ENCODE measurements at regions not wholly inside any gene's neighbourhood (a gene's known extent, or its start where the extent isn't known, plus 50 kb on each side); places are given as distances from the start of the nearest gene placed in this dataset.

DNA sequence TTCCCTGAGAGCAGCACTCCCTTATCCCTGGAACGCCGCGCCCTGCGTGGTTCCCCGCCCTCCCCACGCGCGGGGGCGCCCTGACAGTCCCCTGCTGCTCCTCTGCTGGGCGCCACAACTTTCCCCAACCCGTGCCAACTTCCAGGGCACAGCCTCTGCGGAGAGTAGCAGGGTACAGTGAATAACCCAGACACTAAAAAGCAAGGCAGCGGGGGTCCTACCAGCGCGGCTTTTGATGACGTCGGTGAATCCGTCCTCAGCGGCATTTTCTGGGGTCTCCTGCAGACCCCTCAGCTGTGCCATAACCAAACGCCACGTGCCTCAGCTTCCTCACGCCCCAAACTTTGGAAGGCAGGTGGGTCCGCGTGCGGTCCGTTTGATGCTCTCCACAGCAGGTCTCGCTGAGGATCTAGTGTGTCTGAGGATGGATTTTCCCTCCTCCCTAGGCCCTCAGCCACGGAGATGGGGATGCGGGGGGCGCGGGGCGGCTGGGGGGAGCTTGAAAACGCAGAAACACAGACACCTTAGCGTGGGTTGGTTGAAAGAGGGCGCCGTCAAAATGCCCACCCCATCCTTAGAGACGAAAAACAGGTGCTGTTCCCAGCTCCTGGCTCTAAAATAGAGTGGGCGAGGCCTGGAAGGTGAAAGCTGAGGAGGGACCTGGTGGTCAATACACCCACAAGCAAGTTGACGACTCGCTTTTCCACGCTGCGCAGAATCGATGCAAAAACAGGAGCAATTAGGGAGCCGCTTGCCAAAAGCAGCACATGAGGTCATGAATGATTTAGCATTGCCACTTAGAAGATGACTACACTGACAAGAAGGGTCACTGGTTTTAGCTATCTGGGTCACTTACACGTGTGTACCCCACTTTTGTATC is 405.6 kb downstream of the FAM47A start:
- Histone ChIP-seq H3K36me3 (ENCODE audit: insufficient read depth, low read length) (no peaks in the 10 kb centered on the region), H3K27me3 (ENCODE audit: insufficient read depth, low read length) (peaks cover 11% of the 10 kb centered on the region; the same call in 1 of the 2 replicates), H3K79me2 (ENCODE audit: control insufficient read depth, insufficient read depth, low read length, unreplicated experiment) (no peaks in the 10 kb centered on the region), H3K4me1 (ENCODE audit: control insufficient read depth, insufficient read depth, low read length, unreplicated experiment) (no peaks in the 10 kb centered on the region), H3K27ac (ENCODE audit: low read depth, low read length) (no peak overlapping the region), H3K4me3 (ENCODE audit: low read depth, low read length) (peak overlapping the region; percentile 74), H2AFZ (ENCODE audit: low read length, unreplicated experiment) (no peak overlapping the region)

DNA sequence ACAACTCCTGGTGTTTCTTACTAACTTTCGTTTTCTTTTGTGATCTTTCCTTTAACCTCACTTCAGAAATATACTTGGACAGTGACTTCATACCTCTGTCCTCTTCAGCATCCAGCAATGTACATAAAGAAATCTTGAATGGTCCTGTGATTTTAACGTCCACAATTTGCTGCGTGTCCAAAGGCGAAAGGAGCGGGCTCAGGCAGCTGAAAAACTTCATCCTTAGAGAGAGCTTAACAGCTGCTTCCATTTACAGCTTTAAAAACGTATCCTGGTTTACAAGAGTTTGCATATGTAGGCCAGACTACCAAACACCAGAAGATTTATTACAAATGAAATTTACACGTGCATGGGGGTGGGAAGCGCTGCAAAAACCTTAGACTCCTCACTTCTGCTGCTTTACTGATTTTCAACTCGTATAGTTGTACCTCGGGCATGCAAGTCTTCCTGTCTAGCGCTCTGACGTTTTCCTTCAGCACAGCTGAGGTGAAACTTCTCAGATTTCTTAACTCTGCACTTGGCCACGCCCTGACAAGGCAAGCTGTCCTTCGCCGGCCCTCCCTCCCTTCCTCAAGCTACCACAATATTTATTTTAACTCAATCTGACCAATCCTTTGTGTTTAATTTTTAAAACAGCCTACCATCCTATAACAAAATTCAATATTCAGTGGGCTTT is 406.4 kb downstream of the FAM47A start:
- Histone ChIP-seq H3K4me3 (ENCODE audit: low read depth, low read length) (peak overlapping the region; percentile 74), H3K79me2 (ENCODE audit: control insufficient read depth, insufficient read depth, low read length, unreplicated experiment) (no peaks in the 10 kb centered on the region), H3K27ac (ENCODE audit: low read depth, low read length) (no peak overlapping the region), H3K4me1 (ENCODE audit: control insufficient read depth, insufficient read depth, low read length, unreplicated experiment) (no peaks in the 10 kb centered on the region), H2AFZ (ENCODE audit: low read length, unreplicated experiment) (peak overlapping the region; percentile 87), H3K36me3 (ENCODE audit: insufficient read depth, low read length) (no peaks in the 10 kb centered on the region), H3K27me3 (ENCODE audit: insufficient read depth, low read length) (peaks cover 11% of the 10 kb centered on the region; the same call in 1 of the 2 replicates)

GRCh38 chrX:33721927-33722326 is 410.2 kb downstream of the FAM47A start:
- H3K79me2 ChIP-seq (ENCODE audit: control insufficient read depth, insufficient read depth, low read length, unreplicated experiment) = no peaks in the 10 kb centered on the region
- H3K27ac ChIP-seq (ENCODE audit: low read depth, low read length) = no peak overlapping the region

DNA sequence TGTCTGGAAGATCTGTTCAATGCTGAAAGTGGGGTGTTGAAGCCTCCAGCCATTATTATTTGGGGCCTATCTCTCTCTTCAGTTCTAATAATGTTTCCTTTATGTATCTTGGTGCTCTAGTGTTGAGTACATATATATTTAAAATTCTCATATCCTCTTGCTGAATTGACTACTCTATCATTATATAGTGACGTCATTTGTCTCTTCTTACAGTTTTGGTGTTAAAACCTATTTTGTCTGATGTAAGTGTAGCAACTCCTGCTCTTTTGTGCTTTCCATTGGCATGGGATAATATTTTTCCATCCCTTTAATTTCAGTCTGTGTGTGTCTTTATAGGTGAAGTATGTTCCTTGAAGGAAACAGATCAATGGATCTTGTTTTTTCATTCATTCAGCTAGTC is 446.0 kb downstream of the FAM47A start:
- Histone ChIP-seq H3K27me3 (ENCODE audit: insufficient read depth, low read length) (no peaks in the 10 kb centered on the region), H3K27ac (ENCODE audit: low read depth, low read length) (no peak overlapping the region), H3K79me2 (ENCODE audit: control insufficient read depth, insufficient read depth, low read length, unreplicated experiment) (no peaks in the 10 kb centered on the region), H2AFZ (ENCODE audit: low read length, unreplicated experiment) (no peak overlapping the region), H3K36me3 (ENCODE audit: insufficient read depth, low read length) (no peaks in the 10 kb centered on the region), H3K4me3 (ENCODE audit: low read depth, low read length) (no peak overlapping the region), H3K4me1 (ENCODE audit: control insufficient read depth, insufficient read depth, low read length, unreplicated experiment) (no peaks in the 10 kb centered on the region)

More at GRCh38 chrX:33721927-33722326, 410.2 kb downstream of the FAM47A start:
- Histone ChIP-seq H2AFZ (ENCODE audit: low read length, unreplicated experiment) (no peak overlapping the region), H3K4me1 (ENCODE audit: control insufficient read depth, insufficient read depth, low read length, unreplicated experiment) (no peaks in the 10 kb centered on the region), H3K27me3 (ENCODE audit: insufficient read depth, low read length) (peaks cover 2% of the 10 kb centered on the region; the same call in 1 of the 2 replicates), H3K36me3 (ENCODE audit: insufficient read depth, low read length) (no peaks in the 10 kb centered on the region), H3K4me3 (ENCODE audit: low read depth, low read length) (no peak overlapping the region)
